Stimulated activated CD8-positive, alpha-beta memory T cell treated with anti-CD3 and anti-CD28 coated beads, Interleukin-12 subunit alpha, Interleukin-12 subunit beta, amount 100 ng/mL, for 24 hours (primary cell): ENCODE measurements at regions not wholly inside any gene's neighbourhood (a gene's known extent, or its start where the extent isn't known, plus 50 kb on each side); places are given as distances from the start of the nearest gene placed in this dataset.
A peak's percentile ranks its signal among the peaks of the same experiment; 100 is the strongest.

Experiments
- DNase-seq: peaks from one replicate; pipeline ENCODE4 v3.0.0-alpha.2; 2020; ENCODE audit errors: extremely low read depth

DNA sequence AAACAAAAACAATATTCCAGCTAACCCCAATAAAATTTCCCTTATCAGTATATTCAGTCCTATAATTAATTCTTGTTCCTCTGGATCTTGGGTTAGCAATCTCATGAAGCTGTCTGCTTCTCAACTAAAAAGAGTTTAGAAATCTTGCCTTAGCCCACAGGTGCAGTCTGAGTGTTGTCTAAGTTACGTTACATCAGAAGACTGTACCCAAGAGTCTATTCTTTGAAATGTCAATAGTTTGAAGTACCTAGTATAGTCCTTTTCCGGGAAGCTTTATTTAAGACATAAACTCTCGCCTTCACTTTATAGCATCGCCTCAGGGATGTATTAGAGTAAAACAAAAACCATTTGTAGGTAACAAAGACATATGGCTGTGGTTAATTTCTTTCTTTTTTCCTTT, 465.1 kb downstream of the FUT8 start:
- no peak for DNase-seq

DNA sequence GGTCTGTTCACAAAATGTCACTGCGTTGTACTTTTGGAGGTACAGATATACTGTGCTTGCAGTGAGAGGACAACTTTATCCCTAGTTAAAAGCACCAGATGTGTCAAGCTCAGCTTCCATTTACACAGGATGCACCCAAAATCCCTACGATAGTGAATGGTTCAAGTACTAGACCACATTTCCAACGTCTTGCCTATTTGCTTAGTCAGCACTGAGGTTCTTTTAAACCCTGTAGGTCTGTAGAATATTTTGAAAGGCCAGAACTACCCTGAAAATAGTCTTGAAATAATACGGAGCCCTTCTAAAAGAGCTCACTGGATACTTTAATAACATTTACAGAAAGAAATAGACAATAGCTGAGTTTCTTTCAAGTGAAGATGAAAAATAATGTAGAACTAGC, 466.1 kb downstream of the FUT8 start:
- DNase-seq, result no peak

DNA sequence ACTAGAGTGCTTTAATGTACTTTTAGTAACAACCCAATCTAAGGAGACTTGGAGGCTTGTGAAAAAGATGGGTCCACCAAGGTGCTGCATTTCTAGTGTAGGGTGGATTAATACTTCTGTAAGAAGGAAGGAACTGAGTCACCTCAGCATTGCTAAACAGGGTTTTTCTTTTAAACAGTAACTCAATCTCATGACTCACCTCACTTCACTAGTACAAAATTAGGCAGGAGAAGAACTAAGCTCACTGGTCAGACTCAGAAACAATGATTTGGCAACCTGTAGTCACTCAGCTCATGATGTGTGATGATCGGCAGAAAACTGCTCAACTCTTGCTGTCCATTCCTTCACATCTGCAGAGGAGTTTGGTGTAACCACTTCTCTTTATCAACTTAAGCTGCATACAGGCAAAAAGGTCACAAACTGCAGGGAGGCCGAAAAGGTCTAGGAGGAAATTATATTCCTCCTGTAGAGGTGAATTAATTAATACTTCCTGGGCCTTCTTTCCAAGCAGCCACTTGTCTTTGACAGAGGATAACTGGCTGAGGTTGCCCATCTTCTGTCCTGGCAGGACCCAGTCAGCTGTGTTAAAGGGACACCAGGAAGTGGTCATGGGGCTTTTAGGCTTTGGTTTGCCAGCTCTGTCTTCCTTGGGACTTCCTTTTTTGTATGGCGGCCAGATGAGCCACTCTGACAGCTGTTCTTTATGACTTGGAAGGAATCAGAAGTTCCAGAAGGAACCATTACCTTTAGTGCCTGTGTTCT, 466.9 kb downstream of the FUT8 start:
- DNase-seq, result no peak

DNA sequence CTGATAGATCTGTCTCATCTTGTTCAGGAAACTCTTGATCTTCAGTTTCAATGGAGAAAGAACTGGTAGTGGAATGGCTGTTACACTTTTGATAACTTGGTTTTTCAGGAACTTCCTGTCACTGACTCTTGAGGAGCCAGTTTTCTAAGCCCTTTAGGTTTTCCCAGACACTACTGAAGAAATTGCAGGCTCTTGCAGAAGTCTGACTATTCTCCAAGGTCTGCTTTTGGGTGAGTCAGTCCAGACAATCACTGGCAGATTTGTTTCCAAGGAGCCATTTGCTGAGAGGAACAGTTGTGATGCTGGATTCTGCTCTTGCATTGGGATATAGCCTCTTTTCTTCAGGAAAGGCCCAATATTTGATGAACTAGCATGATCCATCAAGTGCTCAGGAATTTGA, 468.0 kb downstream of the FUT8 start:
- no peak for DNase-seq

DNA sequence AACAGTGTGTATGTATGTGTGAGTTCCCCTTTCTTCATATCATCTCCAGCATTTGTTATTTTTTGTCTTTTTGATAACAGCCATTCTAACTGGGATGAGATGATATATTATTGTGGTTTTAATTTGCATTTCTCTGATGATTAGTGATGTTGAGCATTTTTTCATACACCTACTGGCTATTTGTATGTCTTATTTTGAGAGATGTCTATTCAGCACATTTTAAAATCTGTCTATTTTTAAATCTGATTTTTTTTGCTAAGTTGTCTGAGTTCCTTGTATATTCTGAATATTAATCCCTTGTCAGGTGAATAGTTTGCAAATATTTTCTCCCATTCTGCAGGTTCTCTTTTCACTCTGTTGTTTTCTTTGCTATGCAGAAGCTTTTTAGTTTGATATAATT, 469.1 kb downstream of the FUT8 start:
- no peak for DNase-seq

DNA sequence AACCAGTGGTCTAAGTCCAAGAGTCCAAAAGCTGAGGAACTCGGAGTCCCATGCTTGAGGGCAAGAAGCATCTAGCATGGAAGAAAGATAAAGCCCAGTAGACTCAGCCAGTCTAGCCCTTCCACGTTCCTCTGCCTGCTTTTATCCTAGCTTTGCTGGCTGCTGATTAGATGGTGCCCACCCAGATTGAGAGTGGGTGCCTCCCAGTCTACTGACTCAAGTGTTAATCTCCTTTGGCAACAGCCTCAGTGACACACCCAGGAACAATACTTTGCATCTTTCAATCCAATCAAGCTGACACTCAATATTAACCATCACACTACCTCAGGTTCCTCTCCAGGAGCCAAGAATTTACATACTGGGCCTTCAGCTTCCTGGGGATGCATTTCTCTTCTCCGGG, 476.1 kb downstream of the FUT8 start:
- no peak for DNase-seq

DNA sequence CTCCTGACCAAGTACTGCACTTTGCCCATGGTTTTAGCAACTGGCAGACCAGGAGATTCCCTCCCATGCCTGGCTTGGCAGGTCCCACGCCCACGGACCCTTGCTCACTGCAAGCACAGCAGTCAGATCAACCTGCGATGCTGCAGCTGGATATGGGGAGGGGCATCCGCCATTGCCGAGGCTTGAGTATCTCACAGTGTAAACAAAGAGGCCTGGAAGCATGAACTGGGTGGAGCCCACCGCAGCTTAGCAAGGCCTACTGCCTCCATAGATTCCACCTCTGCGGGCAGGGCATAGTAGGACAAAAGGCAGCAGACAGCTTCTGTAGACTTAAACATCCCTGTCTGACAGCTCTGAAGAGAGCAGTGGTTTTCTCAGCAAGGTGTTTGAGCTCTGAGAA, 479.8 kb downstream of the FUT8 start:
- no peak for DNase-seq

DNA sequence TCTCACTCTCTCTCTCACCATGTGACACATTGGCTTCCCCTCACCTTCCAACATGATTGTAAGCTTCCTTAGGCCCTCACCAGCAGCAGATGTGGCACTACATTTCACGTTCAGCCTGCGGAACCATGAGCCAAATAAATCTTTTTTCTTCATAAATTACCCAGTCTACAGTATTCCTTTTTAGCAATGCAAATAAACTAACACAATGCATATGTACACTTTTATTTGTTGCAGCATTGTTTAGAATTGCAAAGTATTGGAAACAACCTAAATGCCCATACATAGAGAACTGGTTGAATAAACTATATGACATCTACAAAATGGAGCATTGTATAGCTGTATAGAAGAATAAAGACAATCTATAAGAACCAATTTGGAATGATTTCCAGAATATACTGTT, 487.6 kb downstream of the FUT8 start:
- DNase-seq, result no peak

DNA sequence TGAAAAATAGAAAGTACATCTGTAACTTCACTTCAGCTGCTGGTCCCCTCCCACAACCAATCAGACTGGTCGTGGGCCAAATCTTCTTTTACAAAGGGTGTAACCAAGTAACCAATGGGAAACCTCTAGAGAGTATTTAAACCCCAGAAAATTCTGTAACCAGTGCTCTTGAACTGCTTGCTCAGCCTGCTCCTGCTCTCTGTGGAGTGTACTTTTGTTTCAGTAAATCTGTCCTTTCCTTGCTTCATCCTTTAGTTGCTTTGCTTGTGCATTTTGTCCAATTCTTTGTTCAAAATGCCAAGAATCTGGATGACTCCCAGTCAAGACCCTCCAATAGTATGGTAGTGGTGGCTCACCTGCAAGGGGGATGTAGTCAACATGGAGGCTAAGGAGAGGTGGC, 489.1 kb downstream of the FUT8 start:
- no peak for DNase-seq

DNA sequence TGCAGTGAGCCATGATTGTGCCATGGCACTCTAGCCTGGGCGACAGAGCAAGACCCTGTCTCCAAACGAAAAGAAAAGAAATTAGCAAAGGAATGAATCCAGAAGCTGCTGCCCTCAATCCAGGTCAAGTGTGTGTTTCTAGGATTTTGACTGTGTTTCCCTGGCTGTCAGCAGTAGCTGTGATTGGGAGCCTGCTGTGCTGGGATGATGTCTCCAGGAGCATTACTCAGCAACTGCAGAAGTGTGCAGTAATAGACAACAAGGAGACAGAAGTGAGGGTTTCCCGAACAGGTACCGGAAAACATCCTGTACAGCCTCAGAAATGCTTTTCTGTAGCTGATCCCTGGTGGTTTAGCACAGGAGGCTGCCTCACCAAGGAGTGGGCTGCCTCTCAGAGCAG, 492.5 kb downstream of the FUT8 start:
- DNase-seq, result no peak

DNA sequence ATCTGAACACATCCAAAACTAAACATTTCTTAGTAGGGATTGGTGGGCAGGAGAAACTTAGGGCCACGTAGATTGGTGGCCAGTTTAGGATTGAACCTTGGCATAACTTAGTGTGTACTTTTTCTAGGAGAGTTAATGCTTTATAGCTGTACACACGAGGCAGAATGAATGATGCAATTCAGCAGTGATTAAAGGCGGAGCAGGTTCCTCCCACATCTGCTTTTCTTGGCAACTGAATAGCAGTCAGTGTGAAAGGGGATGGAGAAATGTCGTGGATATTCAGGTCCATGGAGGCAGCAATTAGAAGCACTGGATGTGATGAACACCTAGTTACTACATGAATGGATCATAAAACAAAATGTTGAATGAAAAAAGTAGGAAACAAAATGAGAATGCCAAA, 493.8 kb downstream of the FUT8 start:
- no peak for DNase-seq

DNA sequence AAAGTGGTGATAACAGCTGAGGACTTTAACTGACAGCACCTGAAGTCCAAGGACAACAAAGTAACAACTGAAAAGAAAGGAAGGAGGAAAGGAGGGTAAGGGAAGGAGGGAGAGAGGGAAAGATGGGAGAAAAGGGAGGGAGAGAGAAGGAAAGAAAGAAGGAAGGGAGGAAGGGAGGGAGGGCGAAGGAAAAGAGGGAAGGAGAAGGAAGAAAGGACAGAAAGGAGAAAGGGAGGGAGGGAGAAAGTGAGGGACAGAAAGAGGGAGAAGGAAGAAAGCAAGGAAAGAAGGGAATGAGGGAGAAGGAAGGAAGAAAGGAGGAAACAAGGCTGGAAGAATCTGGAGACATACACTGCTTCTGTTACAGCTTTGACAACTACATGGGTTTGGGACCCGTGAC, 494.4 kb downstream of the FUT8 start:
- DNase-seq, result no peak

DNA sequence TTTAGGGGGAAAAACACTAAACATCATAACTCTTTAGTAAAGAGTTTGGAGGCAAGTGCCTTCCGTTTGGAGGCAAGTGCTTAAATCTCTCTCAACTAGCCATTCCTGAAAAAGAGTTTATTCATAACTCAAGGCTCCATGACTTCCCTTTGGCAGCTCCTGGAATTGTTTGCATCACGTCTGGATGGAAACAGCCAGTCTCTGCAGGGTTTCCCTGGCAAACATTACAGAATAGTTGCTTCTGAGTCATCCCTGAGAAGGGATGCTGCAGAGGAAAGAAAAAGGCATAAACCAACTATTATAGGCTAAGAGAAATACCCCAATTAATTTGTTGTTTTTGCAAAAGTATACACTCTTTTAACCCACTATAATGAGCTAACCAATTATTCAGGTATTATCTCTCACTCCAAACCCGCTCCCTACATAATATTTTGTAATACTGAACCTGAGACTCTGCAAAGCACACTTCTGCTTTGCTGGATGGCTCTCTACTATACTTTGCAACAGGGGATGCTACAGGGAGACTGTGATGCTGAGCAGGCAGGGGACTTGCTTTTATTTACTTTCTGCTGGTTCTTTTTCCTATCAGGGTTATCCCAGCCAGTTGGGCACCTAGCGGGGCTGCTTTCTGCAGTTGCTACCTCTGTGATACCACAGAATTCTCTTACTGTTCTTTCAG, 497.7 kb downstream of the FUT8 start:
- no peak for DNase-seq

DNA sequence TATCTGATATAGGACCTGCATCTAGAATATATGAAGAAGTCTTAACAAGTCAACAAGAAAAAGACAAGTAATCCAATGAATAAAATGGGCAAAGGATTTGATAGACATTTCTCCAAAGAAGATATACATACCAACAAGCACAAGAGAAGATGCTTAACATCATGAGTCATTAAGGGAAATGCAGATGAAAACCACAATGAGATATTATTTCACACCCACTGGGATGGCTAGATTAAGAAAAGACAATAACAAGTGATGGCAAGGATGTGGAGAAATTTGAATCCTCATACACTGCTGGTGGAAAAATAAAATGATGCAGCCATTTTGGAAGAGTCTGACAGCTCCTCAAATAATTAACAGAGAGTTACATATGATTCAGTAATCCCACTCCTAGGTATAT, 502.6 kb downstream of the FUT8 start:
- no peak for DNase-seq

DNA sequence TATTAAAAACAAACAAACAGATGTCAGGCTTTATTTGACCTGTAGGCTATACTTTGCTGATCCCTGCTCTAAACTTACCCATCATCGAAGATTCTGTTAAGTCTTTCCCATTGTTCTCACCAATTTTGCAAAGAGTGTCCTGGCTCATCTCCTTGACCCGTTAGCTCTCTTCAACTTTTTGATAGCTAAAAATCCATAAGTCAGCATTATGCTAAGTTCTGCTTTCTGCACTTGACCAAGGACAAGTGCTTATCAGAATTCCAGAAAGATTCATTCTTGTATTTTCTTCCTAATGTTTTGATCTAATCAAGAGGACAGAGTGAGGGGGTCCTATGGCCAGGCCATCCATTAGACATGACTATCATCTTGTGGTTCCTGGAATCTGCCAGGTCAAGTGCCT, 503.5 kb downstream of the FUT8 start:
- DNase-seq, result no peak

DNA sequence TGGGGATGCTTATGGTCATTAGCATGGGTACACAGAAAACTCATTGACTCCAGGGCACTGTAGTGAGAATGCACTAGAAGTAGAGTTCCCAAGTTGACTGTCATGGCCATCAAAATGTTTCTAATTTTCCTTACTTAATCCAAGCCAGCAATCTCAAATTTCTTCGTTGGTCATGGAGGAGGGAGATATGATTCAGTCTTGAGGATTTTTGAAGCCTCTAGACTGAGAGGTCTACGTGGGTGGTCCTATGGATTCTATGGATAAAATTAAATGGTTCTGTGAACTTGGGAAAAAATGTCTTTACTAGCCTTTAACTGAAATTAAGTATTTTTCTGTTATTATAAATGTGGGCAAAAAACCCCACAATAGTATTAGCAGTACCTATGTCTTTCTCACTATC, 508.5 kb downstream of the FUT8 start:
- no peak for DNase-seq

DNA sequence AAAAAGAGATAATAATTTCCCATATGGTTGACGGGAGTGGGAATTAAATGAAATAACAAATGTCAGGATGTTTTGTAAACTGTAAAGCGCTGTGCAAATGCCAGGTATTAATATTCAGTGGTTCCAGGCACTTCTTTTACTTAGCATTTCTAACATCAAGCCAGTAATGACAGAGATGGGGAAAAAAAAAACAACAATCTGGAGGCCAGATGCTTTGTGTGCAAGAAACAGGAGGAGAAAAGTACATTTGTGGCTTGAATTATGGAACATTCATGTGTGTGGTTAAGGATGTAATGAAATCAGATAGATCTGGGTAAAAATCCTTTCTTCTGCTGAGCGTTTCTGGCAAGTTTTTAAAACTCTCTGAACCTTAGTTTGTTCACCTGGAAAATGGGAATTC, 509.6 kb downstream of the FUT8 start:
- no peak for DNase-seq

DNA sequence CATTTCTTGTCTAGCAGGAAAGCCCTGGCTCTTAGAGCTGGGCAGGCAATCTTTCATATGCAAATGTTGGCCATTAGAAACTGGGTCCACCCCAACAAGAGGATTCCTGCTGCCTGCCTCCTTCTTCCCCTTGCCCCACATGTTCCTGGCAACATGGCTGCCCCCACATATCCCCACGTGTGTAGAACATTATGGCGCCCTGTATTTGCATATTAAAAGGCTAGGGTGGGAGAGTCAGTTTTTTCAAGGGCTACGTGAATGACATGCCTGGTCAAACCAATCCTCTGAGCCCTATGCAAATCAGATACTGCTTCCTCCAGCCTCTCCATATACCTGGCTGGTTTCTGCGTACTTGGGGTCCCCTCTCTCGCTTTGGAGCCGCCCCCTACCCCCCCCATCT, 514.0 kb downstream of the FUT8 start:
- no peak for DNase-seq

DNA sequence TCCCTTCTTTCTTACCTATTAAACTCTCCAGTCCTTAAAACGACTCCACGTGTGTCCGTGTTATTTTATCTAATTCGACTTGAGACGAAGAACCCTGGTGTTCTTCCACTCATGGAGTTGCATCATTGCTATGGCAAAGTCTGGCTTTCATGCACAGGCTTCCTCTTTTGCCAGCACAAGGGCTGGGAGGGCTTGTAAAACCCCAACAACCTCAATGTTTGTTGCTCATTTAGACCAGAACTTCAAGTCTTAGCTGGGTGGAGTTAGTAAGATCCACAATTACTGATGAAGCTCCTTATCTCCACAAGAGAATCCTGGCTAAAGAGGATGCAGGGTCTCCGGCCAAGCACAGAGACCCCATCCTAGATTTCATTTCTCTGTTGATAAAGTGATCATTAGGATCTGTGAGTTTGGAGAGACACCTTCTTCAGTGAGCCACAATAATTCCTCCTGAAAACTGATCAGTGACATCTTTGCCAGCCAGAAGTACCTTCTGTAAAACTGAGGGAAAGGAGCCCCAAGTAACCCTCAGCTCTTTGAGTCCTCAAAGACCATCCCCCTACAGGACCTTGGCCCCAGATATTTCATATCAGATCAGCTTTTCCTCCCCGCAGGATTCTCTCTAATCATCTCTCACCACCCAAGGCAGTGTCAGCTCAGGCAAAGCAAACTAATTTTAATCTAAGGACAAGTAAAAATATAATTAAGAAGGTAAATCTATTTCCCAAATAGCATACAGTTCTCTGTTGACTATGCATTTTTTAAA, 514.6 kb downstream of the FUT8 start:
- no peak for DNase-seq

DNA sequence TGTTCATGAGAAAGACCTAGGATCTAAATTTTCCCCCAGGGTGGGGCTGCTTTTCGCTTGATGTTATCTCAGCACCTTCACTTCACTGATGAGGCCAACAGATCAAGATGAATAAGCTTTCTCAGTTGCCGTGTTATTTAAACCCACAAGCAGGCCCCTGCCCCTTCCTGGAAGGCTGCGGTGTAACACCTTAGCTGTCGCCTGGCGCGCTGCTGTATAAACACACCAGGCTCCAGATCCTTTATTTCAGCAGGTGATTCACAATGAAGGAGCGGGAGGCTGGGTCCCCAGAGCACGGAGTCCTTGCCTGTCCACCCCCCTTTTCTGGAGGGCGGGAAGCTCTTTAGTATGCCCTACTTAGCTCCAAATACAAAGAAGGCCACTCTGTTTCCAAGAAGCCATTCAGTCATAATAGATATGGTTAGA, 515.4 kb downstream of the FUT8 start:
- DNase-seq, result peak; percentile 58

DNA sequence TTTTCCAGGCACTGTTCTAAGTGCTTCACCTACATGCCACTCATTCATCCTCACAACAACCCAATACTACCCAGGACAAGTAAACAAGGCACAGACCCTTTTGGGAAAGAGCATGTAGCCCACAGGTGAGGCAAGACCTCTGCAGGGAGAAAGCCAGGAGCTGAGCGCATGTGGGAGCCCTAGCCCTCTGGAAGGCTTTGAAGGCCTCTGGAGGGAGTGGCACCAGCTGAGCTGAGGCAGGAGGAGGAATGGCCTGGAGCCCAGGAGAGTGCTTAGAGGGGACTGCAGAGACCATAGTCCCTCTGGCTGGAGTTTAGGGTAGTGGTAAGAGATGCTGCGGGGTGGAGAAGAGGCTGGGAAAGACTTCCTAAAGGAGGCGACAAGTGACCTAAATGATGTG, 516.5 kb downstream of the FUT8 start:
- DNase-seq, result no peak

DNA sequence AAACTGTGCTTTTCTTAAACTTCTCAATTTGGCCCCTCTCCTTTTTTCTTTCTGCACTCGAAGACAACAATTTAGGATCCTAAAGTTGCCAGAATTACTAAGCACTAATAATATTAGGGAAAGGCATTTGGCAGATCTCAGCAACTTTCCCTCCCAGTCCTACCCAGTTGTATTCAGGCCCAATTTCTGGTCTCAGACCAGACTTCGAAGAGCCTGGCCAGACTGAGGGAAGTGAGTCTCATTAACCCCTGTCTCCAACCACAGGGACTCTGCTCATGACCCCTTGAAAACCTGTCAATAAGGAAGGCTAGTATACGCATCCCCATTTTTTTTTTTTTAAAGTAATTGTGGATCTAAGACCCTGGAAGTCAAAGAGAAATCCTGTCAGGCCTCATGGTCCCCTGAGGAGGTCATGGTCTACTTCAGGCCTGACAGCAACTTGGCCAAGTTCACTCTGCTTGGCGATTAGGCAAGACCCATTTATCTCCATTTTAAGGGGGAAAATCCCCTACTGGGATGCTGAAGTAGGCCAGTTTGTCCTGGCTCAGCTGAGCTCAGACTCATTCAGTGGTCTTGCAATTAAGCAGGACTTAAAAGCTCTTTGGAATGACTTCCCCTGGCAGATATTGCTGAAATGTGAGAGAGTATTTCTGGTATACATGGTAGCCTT, 521.0 kb downstream of the FUT8 start:
- no peak for DNase-seq

DNA sequence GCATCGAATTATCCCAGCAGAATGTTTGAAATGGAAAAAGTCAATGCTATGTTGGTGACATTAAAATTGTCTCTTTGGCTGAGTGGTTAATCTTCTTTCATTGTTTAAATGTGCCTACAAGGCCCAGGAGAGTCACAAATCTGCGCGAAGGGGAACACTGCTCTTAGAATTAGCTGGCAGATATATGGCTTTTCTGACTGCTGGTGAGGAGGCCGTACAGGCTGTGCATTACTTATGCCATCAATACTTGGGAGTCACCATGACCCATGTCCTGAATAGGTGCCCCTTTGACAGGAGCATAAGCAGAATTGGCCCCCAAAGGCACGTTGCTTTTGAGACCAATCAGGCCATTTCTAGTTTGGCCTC, 521.5 kb downstream of the FUT8 start:
- no peak for DNase-seq
